AG09309 (cell line): ENCODE measurements at regions not wholly inside any gene's neighbourhood (a gene's known extent, or its start where the extent isn't known, plus 50 kb on each side); places are given as distances from the start of the nearest gene placed in this dataset.

Experiments
- DNase-seq: peaks from one replicate; pipeline ENCODE4 v3.0.0-alpha.2; 2010; ENCODE audit warnings: low read depth
- H3K4me3 ChIP-seq: 2 replicates; pipeline ENCODE4 v1.5.1; 2011; ENCODE audit warnings: mild to moderate bottlenecking, low read depth, low read length, moderate library complexity; ENCODE audit not compliant: control insufficient read depth
- TF ChIP-seq, protein P1 (sequence below): IDR thresholded peaks from 2 replicates; pipeline ENCODE4 v1.5.1; 2011; ENCODE audit warnings: mild to moderate bottlenecking, low read depth, low read length, inconsistent platforms; ENCODE audit not compliant: insufficient read depth, control insufficient read depth; ENCODE audit errors: missing control alignments

DNA sequence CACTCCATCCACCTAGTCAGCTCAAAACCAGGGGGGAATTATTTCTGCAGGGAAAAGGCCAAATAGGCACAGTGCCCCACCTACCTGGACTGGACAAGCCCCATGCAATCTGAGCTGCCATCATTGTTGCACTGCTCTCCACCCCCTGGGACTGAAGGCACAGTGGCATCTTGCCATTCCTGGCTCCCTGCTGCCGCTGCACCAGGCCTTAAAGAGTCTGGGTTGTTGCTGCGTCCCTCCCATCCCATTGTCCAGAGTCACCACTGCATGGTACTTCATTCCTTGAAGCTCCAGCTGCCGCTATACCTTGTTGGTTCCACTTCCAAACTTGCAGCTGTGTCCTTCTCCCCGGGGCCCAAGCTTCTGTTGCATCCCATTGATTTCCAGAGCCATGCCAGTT lies 629.7 kb downstream of the STIM2 start:
- TF ChIP-seq, protein P1, sequence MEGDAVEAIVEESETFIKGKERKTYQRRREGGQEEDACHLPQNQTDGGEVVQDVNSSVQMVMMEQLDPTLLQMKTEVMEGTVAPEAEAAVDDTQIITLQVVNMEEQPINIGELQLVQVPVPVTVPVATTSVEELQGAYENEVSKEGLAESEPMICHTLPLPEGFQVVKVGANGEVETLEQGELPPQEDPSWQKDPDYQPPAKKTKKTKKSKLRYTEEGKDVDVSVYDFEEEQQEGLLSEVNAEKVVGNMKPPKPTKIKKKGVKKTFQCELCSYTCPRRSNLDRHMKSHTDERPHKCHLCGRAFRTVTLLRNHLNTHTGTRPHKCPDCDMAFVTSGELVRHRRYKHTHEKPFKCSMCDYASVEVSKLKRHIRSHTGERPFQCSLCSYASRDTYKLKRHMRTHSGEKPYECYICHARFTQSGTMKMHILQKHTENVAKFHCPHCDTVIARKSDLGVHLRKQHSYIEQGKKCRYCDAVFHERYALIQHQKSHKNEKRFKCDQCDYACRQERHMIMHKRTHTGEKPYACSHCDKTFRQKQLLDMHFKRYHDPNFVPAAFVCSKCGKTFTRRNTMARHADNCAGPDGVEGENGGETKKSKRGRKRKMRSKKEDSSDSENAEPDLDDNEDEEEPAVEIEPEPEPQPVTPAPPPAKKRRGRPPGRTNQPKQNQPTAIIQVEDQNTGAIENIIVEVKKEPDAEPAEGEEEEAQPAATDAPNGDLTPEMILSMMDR: no peak
- DNase-seq: no peak
- no peak overlapping the region for H3K4me3 ChIP-seq

GRCh38 chr4:27490766-27491165 lies 630.1 kb downstream of the STIM2 start:
- no peak for DNase-seq
- TF ChIP-seq, protein P1: no peak
- H3K4me3 ChIP-seq: no peak overlapping the region

DNA sequence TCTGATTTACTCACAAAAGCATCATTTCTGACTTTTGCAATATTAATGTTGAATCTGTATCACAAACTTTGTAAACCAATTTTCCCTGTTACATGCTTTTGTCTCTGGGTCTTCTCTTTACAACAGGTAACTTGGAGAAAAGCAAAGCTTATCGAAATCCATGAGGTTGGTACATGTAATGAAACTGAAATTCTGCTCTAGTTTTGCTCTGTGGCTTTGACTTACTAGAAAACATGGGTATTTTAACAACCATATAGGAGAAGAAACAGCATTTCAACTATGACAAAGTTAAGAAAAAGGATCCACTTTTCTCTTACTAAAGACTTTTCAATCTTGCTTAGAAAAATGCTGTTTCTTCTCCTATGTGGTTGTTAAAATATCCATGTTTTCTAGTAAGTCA lies 645.8 kb downstream of the STIM2 start:
- H3K4me3 ChIP-seq: no peak overlapping the region
- TF ChIP-seq, protein P1: no peak
- no peak for DNase-seq

- TF ChIP-seq, protein P1: no peak
- H3K4me3 ChIP-seq: no peak overlapping the region
- no peak for DNase-seq
Observed at GRCh38 chr4:27514711-27515110, 654.1 kb downstream of the STIM2 start.

DNA sequence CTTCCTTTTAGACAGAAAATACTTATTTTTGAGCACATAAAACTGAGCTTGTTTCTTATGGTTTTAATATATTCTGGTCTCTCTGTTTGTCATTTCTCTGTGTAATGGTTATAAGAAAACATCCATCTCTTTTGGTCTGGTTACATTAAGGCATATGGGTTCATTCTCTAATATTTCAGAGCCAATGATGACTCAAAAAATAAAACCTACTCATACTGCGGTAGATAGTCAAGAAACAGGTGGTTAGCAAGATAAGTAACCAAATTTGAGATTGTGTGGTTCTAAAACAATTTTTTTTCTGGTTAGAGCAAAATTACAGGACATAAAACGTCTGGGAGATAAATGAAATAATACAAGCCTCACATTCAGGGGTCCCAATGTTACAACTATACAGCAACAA lies 654.5 kb downstream of the STIM2 start:
- TF ChIP-seq, protein P1: no peak
- no peak for DNase-seq
- no peak overlapping the region for H3K4me3 ChIP-seq

DNA sequence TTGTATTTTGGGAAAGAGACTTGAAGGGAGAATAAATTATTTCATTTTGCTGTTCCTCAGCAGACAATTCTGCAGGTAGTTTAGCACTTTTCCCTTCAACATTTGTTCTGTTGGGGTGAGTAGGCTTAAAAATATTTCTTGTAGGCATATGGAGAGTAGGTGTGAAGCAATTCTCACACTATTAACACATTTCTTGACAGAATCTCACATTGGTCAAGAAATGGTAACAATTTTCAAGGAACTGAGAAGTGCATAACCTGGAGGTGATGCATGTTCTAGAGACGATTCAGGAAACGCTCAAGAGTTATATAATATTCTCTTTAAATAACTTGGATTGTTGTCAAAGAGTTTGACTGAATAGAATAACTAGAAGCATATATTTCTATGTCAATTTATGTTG lies 658.2 kb downstream of the STIM2 start:
- DNase-seq: no peak
- TF ChIP-seq, protein P1: no peak
- no peak overlapping the region for H3K4me3 ChIP-seq

DNA sequence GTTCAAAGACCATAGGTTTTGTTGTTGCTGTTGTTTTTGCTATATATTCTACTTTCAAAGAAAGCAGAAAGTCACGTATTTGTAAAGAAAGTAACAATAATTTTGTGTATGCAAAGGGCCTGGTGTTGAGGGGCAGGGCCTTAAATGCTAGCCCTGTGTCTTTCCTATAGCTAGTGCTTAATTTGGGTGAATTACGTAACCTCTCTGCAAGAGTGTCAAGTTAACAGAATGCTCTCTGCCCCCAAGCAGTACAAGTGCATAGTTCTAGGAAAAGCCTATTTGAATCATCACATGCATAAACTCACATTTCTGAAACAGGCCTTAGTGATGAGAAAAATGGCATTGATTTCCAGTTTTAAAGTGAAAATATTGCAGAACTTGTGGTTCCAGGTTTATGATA lies 663.6 kb downstream of the STIM2 start:
- DNase-seq: no peak
- TF ChIP-seq, protein P1: no peak
- no peak overlapping the region for H3K4me3 ChIP-seq
